HS-27A (cell line): ENCODE measurements at regions not wholly inside any gene's neighbourhood (a gene's known extent, or its start where the extent isn't known, plus 50 kb on each side); places are given as distances from the start of the nearest gene placed in this dataset.
"Not testable (repeated sequence)": the region's sequence is repeated elsewhere in the genome, so short reads cannot be mapped to it uniquely, and the experiment has no call there.

Experiments
- DNase-seq: peaks from one replicate; pipeline ENCODE4 v3.0.0-alpha.2; 2012; ENCODE audit warnings: low read depth, missing footprints

DNA sequence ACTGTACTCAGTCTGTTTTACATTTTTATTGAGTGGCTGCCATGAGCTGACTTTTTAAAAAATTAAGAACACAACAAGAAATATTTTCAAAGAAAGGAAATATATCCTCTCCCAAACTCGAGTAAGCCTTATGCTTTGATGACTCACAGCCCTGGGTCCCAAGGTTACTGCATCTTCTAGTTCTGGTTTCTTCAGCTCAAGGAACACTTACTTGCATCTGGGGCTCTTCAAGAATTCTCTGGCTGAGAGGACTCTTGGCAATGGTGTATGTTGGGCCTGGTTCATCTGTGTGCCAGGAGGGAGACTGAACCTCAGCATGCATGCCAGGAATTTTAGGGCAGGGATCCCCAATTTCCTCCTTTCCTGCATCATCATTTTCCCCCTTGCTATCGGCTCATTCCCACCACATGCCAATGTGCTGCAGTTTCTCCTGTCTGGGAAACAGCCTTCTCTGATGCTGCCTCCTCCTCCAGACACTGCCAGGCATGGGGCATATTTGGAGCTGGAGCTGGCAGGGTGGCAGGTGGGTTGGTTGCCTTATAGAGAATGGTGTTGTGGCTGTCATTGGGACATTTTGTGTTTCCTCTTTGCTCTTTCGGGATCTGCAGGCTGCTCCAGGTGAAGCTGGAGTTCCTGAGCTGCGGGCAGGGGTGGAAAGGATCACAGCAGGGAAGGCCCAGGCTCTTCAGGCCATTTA is 192.2 kb upstream of the HS6ST1 start:
- DNase-seq: no peak

GRCh38 chr2:128511731-128512378 is 193.2 kb upstream of the HS6ST1 start:
- DNase-seq: no peak

- DNase-seq: no peak
These were observed 193.9 kb upstream of the HS6ST1 start for GRCh38 chr2:128512379-128513115.

- DNase-seq: no peak
These were observed 194.7 kb upstream of the HS6ST1 start for GRCh38 chr2:128513116-128513960.

GRCh38 chr2:128513961-128514283 is 195.3 kb upstream of the HS6ST1 start:
- no peak for DNase-seq

- DNase-seq: no peak
These were observed 195.9 kb upstream of the HS6ST1 start for GRCh38 chr2:128514555-128514955.

DNA sequence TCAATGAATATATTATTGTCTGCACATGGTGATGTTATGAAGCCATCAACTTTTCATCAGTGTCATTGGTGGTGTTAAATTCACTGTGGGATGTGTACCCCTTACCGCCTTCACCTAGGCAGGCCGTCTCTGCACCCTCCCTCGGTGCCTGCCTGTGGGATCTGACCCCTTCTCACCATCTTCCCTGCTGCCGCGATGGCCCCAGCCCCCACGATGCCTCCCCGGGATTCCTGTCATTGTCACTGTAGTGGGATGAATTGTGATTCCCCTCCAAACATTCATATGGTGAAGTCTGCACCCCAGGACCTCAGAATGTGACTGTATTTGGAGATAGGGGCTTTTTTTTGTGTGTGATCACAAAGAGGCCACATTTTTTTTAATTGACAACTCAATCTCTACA is 198.3 kb upstream of the HS6ST1 start:
- no peak for DNase-seq

DNA sequence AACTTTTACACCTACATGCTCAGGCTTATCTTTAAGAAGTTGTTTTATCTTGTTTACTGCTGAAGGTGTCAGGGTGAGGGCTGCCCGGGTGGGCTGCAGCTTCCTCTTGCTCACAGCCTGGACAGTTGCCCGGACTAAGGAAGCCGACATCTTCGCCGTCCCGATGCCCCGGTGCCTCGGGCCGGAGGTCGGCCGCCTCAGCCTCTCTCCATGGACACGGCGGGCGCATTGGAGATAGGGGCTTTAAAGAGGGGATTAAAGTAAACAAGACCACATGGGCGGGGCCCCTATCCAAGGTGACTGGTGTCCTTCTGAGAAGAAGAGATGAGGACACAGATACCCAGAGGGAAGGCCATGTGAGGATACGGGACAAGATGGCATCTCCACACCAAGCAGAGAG is 200.4 kb upstream of the HS6ST1 start:
- DNase-seq: not testable (repeated sequence)

DNA sequence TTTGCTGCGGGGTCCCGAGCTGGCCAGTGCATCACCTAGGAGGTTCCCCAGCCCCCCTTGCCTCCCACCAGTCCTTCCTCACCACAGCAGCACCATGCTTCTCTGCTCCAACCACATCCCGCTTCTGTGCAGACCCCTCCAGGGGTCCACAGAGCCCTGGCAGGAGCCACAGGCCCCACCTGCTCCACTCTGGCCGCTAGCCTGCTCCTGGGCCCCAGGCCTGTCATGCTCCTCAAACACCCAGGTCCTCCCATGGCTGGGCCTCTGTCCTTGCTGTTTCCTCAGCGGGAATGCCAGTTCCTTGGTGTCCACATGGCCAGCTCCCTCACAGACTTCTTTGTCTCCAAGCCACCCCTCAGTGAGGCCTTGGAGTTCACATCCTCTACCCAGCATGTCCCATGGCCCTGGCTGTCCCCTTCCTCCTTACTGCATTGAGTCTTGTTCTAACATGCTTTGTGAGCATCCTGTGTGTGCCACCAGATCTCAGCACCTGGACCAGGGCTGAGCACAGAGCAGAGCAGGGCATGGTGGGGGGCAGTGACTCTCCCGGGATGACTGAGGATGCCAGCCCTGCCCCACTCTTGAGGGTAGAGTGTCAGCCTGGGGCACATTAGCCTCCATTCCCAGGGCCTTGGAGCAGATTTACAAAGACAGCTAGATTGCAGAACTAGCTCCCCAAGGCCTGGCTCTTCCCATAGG is 201.0 kb upstream of the HS6ST1 start:
- no peak for DNase-seq

DNA sequence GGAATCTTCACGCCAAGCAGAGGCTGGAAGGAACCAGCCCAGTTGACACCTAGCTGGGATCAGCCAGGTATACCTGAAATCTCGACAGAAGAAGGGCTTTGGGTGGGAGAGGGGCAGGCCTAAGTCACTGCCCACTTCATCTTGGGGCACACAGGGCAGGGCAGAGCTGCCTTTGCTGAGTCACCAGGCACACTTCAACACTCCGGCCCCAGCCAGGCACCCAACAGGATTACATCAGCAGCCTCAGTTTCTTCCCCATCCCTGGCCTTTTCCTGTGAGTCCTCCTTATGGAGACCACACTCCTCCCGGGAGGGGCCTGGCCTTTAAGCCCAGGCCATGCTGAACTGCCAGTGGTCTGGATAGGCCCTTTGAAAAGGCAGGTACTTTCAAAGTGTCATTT is 201.7 kb upstream of the HS6ST1 start:
- no peak for DNase-seq

DNA sequence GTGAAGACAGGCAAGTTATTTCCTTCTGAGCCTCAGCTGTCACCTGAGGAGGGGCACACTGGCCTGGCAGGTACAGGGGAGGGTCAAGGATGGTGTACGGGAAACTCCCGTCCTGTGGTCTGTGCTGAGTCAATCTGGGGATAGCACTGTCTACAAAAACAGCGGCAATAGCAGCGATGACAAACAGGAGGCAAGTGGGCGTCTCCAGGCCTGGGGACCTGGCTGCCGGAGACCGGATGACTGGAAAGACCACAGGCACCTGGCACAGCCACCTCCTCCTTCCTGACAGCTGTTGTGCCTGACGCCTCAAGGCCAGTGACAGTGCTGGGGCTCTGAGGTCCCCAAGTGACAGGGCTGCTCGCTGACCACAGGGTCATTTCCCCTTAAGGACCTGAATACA is 202.1 kb upstream of the HS6ST1 start:
- DNase-seq: no peak

- DNase-seq: no peak
These were observed 202.8 kb upstream of the HS6ST1 start for GRCh38 chr2:128521482-128521881.

DNA sequence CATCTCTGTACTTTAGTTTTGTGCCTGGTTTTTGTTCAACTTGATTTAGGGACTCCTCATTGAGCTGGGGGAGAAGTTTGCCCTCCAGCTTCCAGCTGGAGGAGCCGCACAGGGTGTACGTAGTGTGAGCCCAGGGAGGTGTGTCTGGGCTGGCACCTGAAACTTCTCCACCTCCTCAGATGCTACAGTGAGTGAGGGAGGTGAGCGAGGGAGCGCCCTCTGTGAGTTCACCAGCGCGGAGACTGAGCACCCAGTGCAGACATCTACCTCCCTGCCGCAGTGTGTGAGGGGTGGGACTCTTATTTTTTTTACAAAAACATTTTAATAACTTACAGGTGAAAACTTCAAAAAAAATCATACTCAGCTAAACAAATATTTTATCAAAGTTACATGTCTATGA is 204.2 kb upstream of the HS6ST1 start:
- no peak for DNase-seq

- DNase-seq: no peak
These were observed 204.8 kb upstream of the HS6ST1 start for GRCh38 chr2:128523457-128523856.

DNA sequence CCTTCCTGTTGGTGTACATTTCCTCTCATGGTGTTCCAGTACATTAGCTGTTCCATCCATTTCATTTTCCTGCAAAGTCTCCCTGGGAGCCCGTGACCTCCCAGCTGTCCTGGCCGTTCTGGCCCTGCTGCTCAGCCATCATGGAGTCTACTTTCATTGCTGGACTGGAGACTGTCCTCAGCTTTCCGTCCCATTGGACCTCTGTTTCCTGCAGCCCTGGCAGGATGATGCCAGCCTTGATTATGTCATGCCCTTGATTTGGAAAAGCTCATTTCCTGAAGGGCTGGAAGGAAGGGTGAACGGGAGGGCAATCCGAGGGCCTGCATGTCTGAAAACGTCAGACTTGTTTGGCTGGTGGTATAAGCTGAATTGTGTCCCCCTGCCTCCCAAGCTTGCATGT is 205.5 kb upstream of the HS6ST1 start:
- no peak for DNase-seq

- DNase-seq: no peak
These were observed 207.0 kb upstream of the HS6ST1 start for GRCh38 chr2:128525653-128526052.

DNA sequence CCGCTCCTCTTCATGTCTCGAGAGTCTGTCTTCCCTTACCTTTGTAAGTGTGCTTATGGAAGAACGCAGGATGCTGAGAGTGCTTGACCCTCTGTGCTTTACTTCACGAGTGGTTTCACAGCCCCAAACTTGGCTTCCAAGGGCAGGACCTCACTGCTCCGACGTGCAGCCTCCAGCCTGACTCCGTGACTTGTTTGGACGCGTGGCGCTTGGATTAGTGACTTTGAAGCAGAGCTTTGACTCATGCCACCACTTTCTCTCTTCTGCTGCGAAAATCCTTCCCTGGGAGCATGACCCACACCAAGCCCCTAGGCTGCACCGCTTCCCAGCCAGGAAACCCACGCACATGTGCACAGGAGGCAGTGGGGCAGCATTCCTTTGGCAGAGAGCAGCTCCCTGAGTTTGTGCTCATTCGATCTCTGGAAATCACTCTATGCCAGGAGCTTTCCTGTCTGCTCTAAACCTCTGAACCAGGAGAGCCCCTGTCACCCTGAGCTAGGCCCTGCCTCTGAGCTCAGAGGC is 207.8 kb upstream of the HS6ST1 start:
- no peak for DNase-seq

- DNase-seq: no peak
These were observed 209.5 kb upstream of the HS6ST1 start for GRCh38 chr2:128528133-128528532.

DNA sequence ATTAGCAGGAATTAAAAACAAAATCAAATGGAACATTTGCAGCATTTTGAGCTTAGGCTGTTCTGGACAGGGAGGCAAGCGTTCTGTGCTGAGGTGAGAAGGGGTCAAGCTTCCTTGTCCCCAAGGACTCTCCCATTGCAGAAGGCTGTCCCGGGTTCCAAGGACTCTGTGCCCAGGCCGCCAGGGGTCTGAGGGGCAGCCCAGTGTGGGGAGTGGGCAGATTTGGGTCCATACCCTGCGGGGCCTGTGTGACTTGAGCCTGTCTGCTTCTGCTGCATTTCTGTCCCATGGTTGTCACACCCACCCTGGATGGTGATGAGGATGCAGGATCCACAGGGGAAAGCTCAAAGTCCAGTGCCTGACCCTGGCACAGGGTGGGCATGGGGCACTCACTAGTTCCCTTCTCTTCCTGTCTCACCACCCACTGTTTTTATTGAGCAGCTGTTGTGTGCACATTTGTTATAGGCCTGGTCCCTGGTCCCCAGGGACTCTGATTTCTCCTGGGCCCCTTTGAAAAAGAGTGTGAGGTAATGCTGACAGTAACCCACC is 211.4 kb upstream of the HS6ST1 start:
- no peak for DNase-seq

- DNase-seq: no peak
These were observed 213.2 kb upstream of the HS6ST1 start for GRCh38 chr2:128531856-128532255.

DNA sequence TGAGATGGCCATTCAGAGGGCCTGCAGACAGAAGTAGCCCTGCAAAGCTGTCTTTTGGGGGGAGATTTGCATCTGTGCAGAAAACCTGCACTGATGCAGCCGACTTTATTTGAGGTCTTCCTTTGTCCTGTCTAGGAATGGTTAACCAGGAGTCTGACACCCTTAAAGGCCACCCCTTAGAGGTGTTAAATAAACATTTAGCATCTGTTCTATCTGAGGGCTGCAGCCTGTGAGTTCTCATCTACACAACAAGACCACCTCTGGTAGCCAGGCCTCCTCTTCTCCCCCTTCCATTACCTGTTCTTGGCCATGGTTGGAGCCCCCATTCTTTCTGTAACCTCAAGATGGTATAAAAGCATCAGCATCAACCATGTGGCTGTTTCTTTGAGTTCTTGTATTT is 214.4 kb upstream of the HS6ST1 start:
- DNase-seq: no peak
